K562 (cell line): ENCODE measurements at regions not wholly inside any gene's neighbourhood (a gene's known extent, or its start where the extent isn't known, plus 50 kb on each side); places are given as distances from the start of the nearest gene placed in this dataset.

Source experiments
- ATAC-seq: fragments of 200-7000 bp; cut with Tn5 transposase; 3 replicates; pipeline ENCODE4 v1.9.1; 2020; ENCODE audit warnings: moderate library complexity
- BruUV-seq: library from RNA; stranded (reverse); fragments of 400-500 nt; replicated peaks from 2 replicates; lab custom pipeline; 2021; lab: Mats Ljungman, UMichigan
- CTCF ChIA-PET: fragments of 300-600 bp; formaldehyde crosslinking; extraction: SDS; loops from one replicate; lab custom pipeline; 2021; ENCODE audit warnings: low intra/inter-chr PET ratio; lab: Yijun Ruan, JAX
- POLR2A ChIA-PET: fragments of 300-600, 350-650 bp; sonication (Branson Sonifier 250); formaldehyde crosslinking; extraction: SDS; loops from one replicate; lab custom pipeline; 2021; ENCODE audit warnings: antibody characterized with exemption, inconsistent platforms; lab: Yijun Ruan, JAX
- DNase-seq, 4 experiments: peaks; one replicate each; pipeline versions ENCODE4 v3.0.0 to v3.0.0-alpha.2; 2011 to 2018; ENCODE audit warnings: low spot score in 3 of 4, mixed read lengths in 3 of 4; ENCODE audit errors: extremely low read depth in 1 of 4
- FAIRE-seq: peaks from 2 replicates; lab custom pipeline; 2011; peaks lifted over from hg19 to GRCh38; lab: Jason Lieb, UNC
- H2AFZ ChIP-seq: 2 replicates; pipeline ENCODE4 v1.6.0; 2011; ENCODE audit warnings: low read depth, low read length, control low read depth, inconsistent platforms
- H3K27ac ChIP-seq: fragments of 200-600 bp; 3 replicates; pipeline ENCODE4 v1.8.0; 2011; ENCODE audit warnings: low read depth, mild to moderate bottlenecking, control low read depth, inconsistent platforms, low read length, moderate library complexity, mixed read lengths; ENCODE audit errors: extremely low read depth
- H3K27me3 ChIP-seq, 2 experiments: fragments of 300-600 bp in 1 of 2; 2 replicates in 1 of 2; 3 replicates in 1 of 2; pipeline versions ENCODE4 v1.6.0 to v1.8.0; 2011; ENCODE audit warnings: inconsistent platforms in 2 of 2, low read length in 2 of 2, mild to moderate bottlenecking in 1 of 2, mixed read lengths in 1 of 2, moderate library complexity in 1 of 2; ENCODE audit not compliant: control insufficient read depth in 2 of 2, insufficient read depth in 2 of 2
- H3K36me3 ChIP-seq: fragments of 300-600 bp; 3 replicates; pipeline ENCODE4 v1.8.0; 2011; ENCODE audit warnings: mild to moderate bottlenecking, low read length, inconsistent platforms; ENCODE audit not compliant: control insufficient read depth, insufficient read depth
- H3K4me1 ChIP-seq, 2 experiments: fragments of 200-600 bp in 1 of 2; replicated peaks in 1 of 2; 2 replicates in 1 of 2; 3 replicates in 1 of 2; pipeline versions ENCODE4 v1.5.1 to v1.8.0; 2011; ENCODE audit warnings: inconsistent platforms in 2 of 2, low read length in 2 of 2, mild to moderate bottlenecking in 1 of 2, mixed read lengths in 1 of 2, moderate library complexity in 1 of 2; ENCODE audit not compliant: control insufficient read depth in 2 of 2, insufficient read depth in 2 of 2
- H3K4me2 ChIP-seq: 2 replicates; pipeline ENCODE4 v1.6.1; 2011; ENCODE audit warnings: low read length, control low read depth, inconsistent platforms, mixed read lengths; ENCODE audit not compliant: insufficient read depth
- H3K4me3 ChIP-seq: fragments of 200-600 bp; sonication (generic), shearing (Covaris generic); 2 replicates; pipeline ENCODE4 v1.5.1; 2016; ENCODE audit warnings: control low read depth, inconsistent platforms
- H3K79me2 ChIP-seq: fragments of 200-600 bp; 3 replicates; pipeline ENCODE4 v1.8.0; 2011; ENCODE audit warnings: low read length, inconsistent platforms; ENCODE audit not compliant: control insufficient read depth, insufficient read depth
- H3K9ac ChIP-seq, 2 experiments: 2 replicates each; pipeline versions ENCODE4 v1.6.0 to v1.6.1; 2011; ENCODE audit warnings: low read depth in 2 of 2, low read length in 2 of 2, control low read depth in 1 of 2, inconsistent platforms in 1 of 2, mild to moderate bottlenecking in 1 of 2, mixed read lengths in 1 of 2; ENCODE audit not compliant: insufficient read depth in 1 of 2
- H3K9me1 ChIP-seq: one replicate; pipeline ENCODE4 v1.6.0; 2011; ENCODE audit warnings: inconsistent platforms, mild to moderate bottlenecking, low read length, moderate library complexity; ENCODE audit not compliant: control insufficient read depth, insufficient read depth
- H3K9me3 ChIP-seq: replicated peaks from 2 replicates; pipeline ENCODE4 v1.5.1; 2011; ENCODE audit warnings: low read depth, low read length, inconsistent platforms; ENCODE audit not compliant: control insufficient read depth, insufficient read depth
- H4K20me1 ChIP-seq: replicated peaks from 2 replicates; pipeline ENCODE4 v1.6.1; 2011; ENCODE audit warnings: low read length, inconsistent platforms, mixed read lengths; ENCODE audit not compliant: control insufficient read depth, insufficient read depth
- DACH1 ChIP-seq: fragments of 450-650 bp; IDR thresholded peaks from 2 replicates; pipeline ENCODE4 v1.6.1; 2018; ENCODE audit not compliant: partially characterized antibody
- DMBX1 ChIP-seq: fragments of 250-450 bp; sonication (Bioruptor Pico); IDR thresholded peaks from 2 replicates; pipeline ENCODE4 v1.8.0; 2022; ENCODE audit warnings: inconsistent platforms, mild to moderate bottlenecking, moderate library complexity, borderline replicate concordance
- E2F8 ChIP-seq: fragments of 450-650 bp; IDR thresholded peaks from 2 replicates; pipeline ENCODE4 v1.7.1; 2018; ENCODE audit warnings: mild to moderate bottlenecking, low read depth; ENCODE audit not compliant: partially characterized antibody
- FOXJ3 ChIP-seq: sonication (generic); formaldehyde crosslinking; IDR thresholded peaks from 2 replicates; pipeline ENCODE4 v1.4.0; 2020; ENCODE audit warnings: mild to moderate bottlenecking, missing genetic modification reagents
- GABPB2 ChIP-seq: fragments of 250-450 bp; sonication (Bioruptor Pico); conservative IDR thresholded peaks from 2 replicates; pipeline ENCODE4 v1.5.1; 2021; ENCODE audit warnings: mild to moderate bottlenecking
- ILK ChIP-seq: fragments of 450-650 bp; IDR thresholded peaks from 2 replicates; pipeline ENCODE4 v1.6.1; 2016; ENCODE audit warnings: missing genetic modification characterization, low read depth, mild to moderate bottlenecking, missing compliant biosample characterization, moderate library complexity, borderline replicate concordance
- IRF9 ChIP-seq: fragments of 450-650 bp; IDR thresholded peaks from 2 replicates; pipeline ENCODE4 v1.6.1; 2016; ENCODE audit warnings: missing biosample characterization, missing genetic modification characterization
- KHSRP ChIP-seq: fragments of 450-650 bp; IDR thresholded peaks from 2 replicates; pipeline ENCODE4 v1.6.1; 2017
- OTX1 ChIP-seq: fragments of 450-650 bp; formaldehyde crosslinking; IDR thresholded peaks from 2 replicates; pipeline ENCODE4 v1.4.0; 2022; ENCODE audit warnings: mild to moderate bottlenecking
- POLR3A ChIP-seq: IDR thresholded peaks from 2 replicates; pipeline ENCODE4 v1.6.1; 2011; ENCODE audit warnings: borderline replicate concordance, mild to moderate bottlenecking, moderate library complexity; ENCODE audit not compliant: insufficient read length, insufficient read depth; ENCODE audit errors: extremely low read depth
- RBBP5 ChIP-seq: fragments of 200-600 bp; sonication (generic); IDR thresholded peaks from 2 replicates; pipeline ENCODE4 v1.6.1; 2012; ENCODE audit warnings: borderline replicate concordance, mild to moderate bottlenecking, low read length, control low read depth, inconsistent platforms; ENCODE audit not compliant: insufficient read depth, poor library complexity, severe bottlenecking
- SMAD1 ChIP-seq: fragments of 150-350 bp; IDR thresholded peaks from 2 replicates; pipeline ENCODE4 v1.6.1; 2014; ENCODE audit warnings: low read length, low read depth; ENCODE audit not compliant: partially characterized antibody
- TARDBP ChIP-seq: fragments of 450-650 bp; IDR thresholded peaks from 2 replicates; pipeline ENCODE4 v1.6.1; 2016
- ZC3H4 ChIP-seq: sonication (generic); formaldehyde crosslinking; IDR thresholded peaks from 2 replicates; pipeline ENCODE4 v1.9.0; 2021; ENCODE audit warnings: missing genetic modification reagents, borderline replicate concordance
- ZKSCAN3 ChIP-seq: fragments of 250-450 bp; sonication (Bioruptor Pico); IDR thresholded peaks from 2 replicates; pipeline ENCODE4 v1.4.0; 2020
- ZNF668 ChIP-seq: fragments of 250-450 bp; sonication (Bioruptor Pico); IDR thresholded peaks from 2 replicates; pipeline ENCODE4 v1.8.0; 2022; ENCODE audit warnings: mild to moderate bottlenecking, inconsistent platforms
- ZNF780A ChIP-seq: fragments of 250-450 bp; sonication (Bioruptor Pico); IDR thresholded peaks from 2 replicates; pipeline ENCODE4 v1.5.0; 2021; ENCODE audit warnings: mild to moderate bottlenecking
- WGBS: fragments of 100-300 bp; shearing (Covaris generic); methylation state at CpG from one replicate; pipeline ENCODE4 v1.1.6; 2016; ENCODE audit warnings: low coverage, mixed read lengths; ENCODE audit not compliant: insufficient coverage; ENCODE audit errors: missing lambda C conversion rate; 5-methylcytosine and 5-hydroxymethylcytosine counted together
- in situ Hi-C: fragments of 300-500 bp; cut with MboI; formaldehyde crosslinking; loops from 4 replicates; pipeline ENCODE4 v1.15.0; 2018; ENCODE audit warnings: inconsistent platforms, mixed read lengths
- intact Hi-C: fragments of 100-400 bp; cut with micrococcal nuclease; formaldehyde crosslinking; loops from 2 replicates; pipeline ENCODE4 v1.14.2; 2022

DNA sequence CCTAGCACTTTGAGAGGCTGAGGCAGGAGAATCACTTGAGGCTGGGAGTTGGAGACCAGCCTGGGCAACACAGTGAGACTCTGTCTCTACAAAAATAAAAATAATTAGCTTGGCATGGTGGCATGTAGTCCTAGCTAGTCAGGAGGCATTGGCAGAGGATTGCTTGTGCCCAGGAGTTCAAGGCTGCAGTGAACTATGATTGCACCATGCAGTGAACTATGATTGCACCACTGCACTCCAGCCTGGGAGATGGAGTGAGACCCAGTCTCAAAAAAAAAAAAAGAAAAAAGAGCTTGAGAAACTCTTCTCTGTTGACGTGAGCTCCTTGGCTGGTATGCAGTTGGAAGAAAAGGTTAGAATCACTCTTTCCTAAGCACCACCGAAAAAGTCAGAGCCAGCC lies 125.1 kb upstream of the TNP1 start:
- H3K79me2 ChIP-seq: no peaks in the 10 kb centered on the region
- 14% methylated on average over 1 of the region's 2 CpGs for WGBS
- no peak for ATAC-seq
- H3K27me3 ChIP-seq: 0 out of 5 replicates have a peak, but pooled peaks cover 0 to 4% of the 10 kb centered on the region in 2 experiments
- H3K4me1 ChIP-seq: peaks cover 0 to 8% of the 10 kb centered on the region in 2 experiments; a peak in 2 of 5 replicates
- no peaks in the 10 kb centered on the region for H3K9me1 ChIP-seq
- in situ Hi-C loops: loop anchor here (10.0 to 25.0 kb wide), 2 partner anchors 290 to 527 kb away; partner anchors contain the start of gene IGFBP5
- no peak overlapping the region for H2AFZ ChIP-seq
- intact Hi-C loops: loop anchor here (5.0 kb wide), 1 partner anchor 288 kb away; the partner anchor contains the start of gene IGFBP5
- H3K9me3 ChIP-seq: no peaks in the 10 kb centered on the region
- POLR2A ChIA-PET: no interaction called here
- no peaks in the 10 kb centered on the region for H3K36me3 ChIP-seq
- BruUV-seq: no TSS peak
- CTCF ChIA-PET: interaction anchor here (0.7 kb wide), 1 partner anchor 12 kb away, joined by 4 read pairs; no protein-coding TSS in a partner anchor
- no peak for DNase-seq
- no peak overlapping the region for H3K27ac ChIP-seq
- no peak overlapping the region for H3K4me3 ChIP-seq
- no peak for FAIRE-seq
- H3K9ac ChIP-seq: no peak overlapping the region
- no peak overlapping the region for H3K4me2 ChIP-seq
- H4K20me1 ChIP-seq: no peaks in the 10 kb centered on the region
- no peak for TF ChIP-seq E2F8
- TF ChIP-seq POLR3A: no peak
- TF ChIP-seq SMAD1: no peak
- no peak for TF ChIP-seq ILK (tag)
- TF ChIP-seq OTX1: no peak
- no peak for TF ChIP-seq ZNF780A (CRISPR knock-in tag)
- no peak for TF ChIP-seq IRF9 (tag)
- TF ChIP-seq ZC3H4: no peak
- no peak for TF ChIP-seq ZNF668 (CRISPR knock-in tag)
- TF ChIP-seq KHSRP: no peak
- no peak for TF ChIP-seq FOXJ3 (CRISPR knock-in tag)
- no peak for TF ChIP-seq DACH1
- no peak for TF ChIP-seq DMBX1
- no peak for TF ChIP-seq RBBP5
- TF ChIP-seq GABPB2: no peak
- no peak for TF ChIP-seq ZKSCAN3 (CRISPR knock-in tag)
- TF ChIP-seq TARDBP: no peak
